Stimulated activated naive CD8-positive, alpha-beta T cell treated with anti-CD3 and anti-CD28 coated beads, Interleukin-15, Interleukin-2, amounts not matched to agents 100 U/mL and 50 U/mL, for 24 hours (primary cell): ENCODE measurements at regions not wholly inside any gene's neighbourhood (a gene's known extent, or its start where the extent isn't known, plus 50 kb on each side); places are given as distances from the start of the nearest gene placed in this dataset.

ENCODE experiments used
- ATAC-seq: fragments of 150-1000 bp; cut with Tn5 transposase; one replicate; pipeline ENCODE4 v1.10.0; 2021
- DNase-seq: peaks from one replicate; pipeline ENCODE4 v3.0.0; 2021

DNA sequence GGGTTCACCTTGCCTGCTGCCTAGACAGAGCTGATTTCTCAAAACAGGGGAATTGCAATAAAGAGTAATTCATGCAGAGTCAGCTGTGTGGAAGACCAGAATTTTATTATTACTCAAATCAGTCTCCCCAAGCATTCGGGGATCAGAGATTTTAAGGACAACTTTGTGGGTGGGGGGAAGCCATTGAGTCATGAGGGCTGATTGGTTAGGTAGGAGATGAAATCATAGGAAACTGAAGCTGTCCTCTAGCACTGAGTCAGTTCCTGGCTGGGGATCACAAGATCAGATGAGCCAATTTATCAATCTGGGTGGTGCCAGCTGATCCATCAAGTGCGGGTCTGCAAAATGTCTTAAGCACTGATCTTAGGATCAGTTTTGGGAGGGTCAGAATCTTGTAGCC lies 159.1 kb upstream of the MAP1B start:
- ATAC-seq (no peak), DNase-seq (no peak)

DNA sequence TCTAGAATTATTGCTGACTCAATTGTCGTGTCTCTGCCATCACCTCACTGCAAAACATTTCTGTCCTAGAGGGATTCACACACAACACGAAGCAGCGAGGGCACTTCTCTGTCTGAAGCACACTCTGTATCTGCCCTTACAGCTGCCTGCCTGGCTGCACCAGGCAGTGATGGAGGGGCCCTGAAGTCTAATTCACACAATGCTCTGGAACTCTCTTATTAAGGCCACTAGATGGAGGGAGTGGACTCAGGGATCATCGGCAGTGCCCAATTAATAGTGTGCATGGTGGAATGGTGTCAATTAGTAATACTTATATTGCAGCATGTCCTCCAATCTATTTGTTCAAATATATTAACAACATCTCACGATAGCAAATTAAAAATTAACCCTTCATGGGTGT lies 157.5 kb upstream of the MAP1B start:
- ATAC-seq = no peak
- no peak for DNase-seq

DNA sequence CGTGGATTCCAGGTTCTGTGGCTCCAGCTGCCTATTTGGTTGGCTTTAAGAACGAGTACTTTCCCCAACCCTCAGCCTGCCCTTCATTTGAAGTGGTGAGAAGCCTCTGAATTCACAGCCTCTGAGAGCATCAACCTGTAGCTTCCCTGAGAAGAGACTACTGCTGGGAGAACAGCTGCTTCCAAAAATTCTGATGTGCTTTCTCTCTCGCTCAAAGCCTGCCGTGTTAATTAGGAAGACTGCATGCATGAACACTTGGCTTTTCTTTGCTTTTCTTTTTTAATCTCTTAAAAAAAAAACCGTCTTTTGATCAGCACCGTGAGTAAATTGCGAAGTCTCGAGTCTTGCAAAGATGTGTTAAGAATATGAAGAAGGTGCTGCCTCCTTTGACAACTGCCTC lies 153.4 kb upstream of the MAP1B start:
- no peak for DNase-seq
- no peak for ATAC-seq

DNA sequence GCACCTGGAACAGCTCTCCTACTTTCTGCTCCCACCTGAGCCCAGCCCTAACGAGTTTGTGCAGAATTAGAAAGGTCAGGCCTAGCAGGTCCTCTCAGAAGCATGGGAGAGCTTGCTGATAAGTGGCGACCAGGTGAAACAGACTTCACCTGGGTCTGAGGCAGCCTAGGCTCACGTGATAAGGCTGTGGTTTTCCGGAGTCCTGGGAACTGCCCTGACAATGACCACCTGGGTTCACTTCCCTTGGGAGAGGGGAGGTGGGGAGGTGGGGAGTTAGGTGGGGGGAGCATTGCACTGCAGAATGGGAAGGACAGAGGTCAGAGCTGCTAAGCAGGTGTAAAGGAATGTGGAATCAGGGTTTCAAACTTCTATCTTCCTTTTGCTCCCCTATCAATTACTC lies 152.9 kb upstream of the MAP1B start:
- ATAC-seq (no peak), DNase-seq (no peak)

DNA sequence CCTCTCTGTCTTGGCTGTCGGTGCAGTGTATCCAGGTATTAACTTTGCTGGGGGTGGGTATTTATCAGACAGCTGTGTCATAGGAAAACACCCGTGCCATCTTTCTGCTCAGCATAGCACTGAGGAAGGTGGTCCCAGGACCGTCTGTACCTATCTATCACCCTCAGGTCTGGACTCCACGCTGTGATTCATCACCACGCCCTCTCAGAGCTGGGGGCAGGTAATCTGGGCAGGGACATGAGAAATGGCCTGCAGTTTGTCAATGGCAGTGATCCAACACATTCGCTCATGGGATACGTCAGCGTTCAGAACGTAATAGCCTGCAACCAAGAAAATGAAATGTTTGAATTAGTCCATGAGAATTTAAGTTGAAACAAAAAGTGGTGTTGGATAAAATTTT lies 151.6 kb upstream of the MAP1B start:
- DNase-seq (no peak), ATAC-seq (no peak)

DNA sequence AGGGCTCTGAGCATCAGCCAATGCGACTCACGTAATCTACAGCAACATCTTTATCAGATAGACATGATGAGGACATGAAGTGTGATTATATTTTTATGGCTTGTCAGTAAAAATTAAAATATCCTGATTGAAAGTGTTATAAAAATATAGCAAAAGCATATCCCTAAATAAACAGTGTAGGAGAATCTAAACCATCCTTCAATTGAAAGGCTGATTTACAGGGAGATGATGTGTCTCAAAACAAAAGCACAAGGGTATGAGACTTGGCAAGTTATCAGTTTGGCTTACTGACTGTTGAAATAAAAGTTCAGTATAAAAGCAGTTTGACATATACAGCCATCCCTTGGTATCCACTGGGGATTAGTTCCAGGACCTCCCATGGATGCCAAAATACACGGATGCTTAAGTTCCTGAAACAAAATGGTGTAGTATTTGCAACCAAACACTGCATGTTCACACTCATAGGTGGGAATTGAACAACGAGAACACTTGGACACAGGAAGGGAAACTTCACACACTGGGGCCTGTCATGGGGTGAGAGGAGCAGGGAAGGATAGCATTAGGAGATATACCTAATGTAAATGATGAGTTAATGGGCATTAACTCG lies 149.9 kb upstream of the MAP1B start:
- DNase-seq (no peak), ATAC-seq (no peak)

DNA sequence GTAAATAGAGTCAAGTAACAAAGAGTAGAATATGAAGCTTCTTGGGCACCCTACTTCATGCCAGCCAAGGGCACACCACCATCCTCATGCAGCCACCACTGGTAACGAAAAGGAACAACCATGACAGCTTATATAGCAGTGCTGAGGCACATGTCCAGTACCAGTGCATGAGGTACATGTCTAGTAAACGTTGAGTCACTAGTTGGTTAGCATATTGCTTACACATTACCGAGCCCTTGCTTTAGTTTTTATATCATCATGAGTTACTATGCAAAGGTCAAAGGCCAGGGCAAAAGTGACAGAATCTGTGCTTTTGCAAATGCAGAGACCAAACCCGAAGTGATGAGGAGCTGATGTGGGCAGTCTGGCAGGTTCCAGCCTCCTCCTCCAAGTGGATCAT lies 147.1 kb upstream of the MAP1B start:
- DNase-seq (no peak), ATAC-seq (no peak)

DNA sequence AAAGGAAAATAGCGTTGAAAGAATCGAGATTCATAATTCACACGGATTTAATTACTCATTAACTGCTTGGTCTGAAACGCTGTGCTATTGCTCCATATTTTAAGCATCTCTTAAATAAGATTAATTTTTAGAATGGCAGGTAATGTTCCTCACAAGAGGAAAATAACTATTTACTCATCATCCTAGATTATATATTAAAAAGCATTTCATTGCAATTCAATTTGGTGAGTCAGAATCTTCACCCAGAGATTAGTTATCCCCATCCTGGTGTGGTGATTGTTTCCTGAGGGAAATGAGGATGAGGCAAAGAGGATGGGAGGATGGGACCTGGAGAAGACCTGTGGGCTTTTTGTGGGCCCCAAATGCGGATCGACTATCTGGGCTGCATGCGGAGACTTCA lies 145.5 kb upstream of the MAP1B start:
- DNase-seq (no peak), ATAC-seq (no peak)

DNA sequence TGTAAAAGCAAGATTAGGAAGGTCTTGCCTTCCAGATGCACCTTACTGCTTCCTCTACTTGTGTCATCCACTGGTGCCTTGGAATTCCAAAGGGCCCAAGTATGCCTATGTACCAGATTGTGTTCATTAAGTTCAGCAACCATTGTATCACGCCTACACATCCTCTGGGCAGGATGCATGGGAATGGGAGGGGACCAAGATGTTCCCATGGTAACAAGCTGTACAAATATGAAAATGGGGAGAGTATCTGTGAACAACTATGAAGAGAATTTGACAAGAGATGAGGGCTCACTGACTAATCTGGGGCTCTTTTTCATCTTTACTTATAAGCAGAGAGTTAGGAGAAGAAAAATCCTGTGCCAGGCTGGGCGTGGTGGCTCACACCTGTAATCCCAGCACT lies 137.8 kb upstream of the MAP1B start:
- ATAC-seq (no peak), DNase-seq (no peak)

DNA sequence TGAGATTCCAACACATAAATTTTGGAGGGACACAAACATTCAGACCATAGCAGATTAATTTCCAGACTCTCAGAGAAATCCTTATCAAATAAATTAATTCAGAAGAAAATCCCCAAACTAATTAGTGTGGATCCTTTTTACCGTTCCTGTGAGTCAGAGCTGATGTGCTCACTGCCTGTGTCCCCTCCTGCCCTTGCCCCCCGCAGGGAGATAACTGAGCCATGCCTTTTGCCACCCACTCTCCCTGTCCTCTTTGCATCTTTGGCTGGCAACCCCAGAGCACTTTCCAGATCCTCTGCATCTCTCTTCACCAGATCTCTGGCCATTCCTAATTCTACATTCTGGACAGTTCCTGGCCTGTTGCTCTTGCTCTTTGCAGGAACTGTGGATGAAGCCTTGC lies 135.4 kb upstream of the MAP1B start:
- ATAC-seq = no peak
- no peak for DNase-seq

DNA sequence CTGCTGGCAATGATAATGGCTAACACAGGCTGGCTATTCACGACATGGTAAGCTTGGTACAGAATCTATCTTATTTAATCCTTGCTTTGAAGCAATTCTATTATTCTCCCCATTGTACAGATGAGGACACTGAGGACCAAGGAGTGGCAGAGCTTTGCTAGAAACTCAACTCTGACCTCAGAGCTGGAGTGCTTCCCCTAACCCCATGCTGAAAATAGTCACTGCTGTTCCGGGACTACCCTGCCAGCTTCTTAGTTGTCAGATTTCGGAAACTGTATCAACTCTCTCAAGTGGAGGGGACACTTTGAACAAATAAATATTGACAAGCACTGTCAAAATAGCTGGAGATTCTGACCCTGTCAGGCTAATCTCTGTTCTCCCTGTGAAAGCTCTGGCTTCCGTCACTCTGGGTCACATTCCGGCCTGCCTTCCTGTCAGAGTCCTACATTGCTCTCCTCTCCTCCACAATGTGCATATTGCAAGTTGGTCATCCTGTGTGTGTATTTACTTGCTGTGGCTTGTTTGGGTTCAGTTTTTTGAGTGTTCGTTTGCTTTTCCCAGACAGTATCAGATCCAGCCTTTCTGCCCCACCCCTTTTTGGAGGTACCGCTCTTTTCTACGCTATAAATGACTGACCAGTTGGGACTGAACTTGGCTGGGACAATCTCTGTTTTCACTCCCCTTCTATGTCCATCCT lies 134.3 kb upstream of the MAP1B start:
- DNase-seq = no peak

DNA sequence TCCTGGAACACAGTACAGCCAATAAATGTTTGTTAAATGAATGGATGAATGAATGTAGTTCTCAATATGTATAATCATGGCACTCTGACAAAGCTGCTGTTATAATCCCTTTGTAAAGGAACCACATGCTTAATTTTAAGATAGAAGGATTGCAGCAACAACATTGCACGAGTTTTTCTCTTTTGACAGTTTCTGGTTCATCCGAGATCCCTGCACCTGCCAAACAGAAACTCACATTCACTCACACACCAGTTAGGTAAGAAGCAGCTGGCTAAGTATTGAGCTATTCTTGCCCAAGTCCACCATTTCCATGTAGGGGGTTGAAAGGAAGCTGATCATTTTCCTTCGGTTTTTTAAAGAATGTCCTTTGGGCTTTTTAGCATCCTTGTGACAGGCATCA lies 133.7 kb upstream of the MAP1B start:
- no peak for DNase-seq
- ATAC-seq = no peak

More for the DNA sequence above, 134.3 kb upstream of the MAP1B start:
- no peak for ATAC-seq

DNA sequence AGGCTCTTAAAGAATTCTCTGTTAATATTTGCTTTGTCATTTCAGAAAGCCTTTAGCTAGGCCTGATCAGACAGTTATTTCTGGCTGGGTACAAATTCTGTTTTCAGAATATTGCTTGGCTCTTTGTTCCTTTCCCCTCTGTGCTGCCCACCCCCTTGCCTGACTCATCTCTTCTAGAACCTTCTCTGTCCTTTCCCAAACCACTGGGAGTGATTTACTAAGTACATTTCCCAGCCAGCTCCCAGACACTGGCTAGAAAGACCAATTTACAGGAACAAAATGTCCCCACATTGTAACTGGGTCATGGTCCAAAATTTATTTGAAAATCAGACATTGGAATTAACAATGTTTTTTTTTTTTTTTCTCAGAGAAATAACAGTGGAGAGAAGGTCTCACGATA lies 133.1 kb upstream of the MAP1B start:
- ATAC-seq = no peak
- DNase-seq = no peak

DNA sequence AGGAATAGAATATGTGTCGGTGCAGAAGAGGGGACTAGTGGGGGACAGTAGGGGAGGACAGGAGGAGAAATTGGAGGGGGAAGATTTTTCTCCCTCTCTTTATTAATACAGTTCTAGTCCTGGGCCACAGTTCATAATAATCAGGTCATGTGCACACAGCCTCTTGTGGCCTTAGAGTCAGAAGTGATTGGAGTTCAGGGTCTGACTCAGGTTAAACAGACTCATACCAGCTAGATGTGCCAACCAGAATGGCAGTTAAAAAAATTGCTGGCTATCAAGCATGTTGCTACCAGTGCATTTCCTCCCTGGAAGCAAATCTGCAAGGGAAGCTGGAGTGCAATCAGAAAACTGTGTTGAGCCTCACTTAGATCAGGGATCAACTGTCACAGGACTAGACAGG lies 132.7 kb upstream of the MAP1B start:
- DNase-seq (no peak), ATAC-seq (no peak)

DNA sequence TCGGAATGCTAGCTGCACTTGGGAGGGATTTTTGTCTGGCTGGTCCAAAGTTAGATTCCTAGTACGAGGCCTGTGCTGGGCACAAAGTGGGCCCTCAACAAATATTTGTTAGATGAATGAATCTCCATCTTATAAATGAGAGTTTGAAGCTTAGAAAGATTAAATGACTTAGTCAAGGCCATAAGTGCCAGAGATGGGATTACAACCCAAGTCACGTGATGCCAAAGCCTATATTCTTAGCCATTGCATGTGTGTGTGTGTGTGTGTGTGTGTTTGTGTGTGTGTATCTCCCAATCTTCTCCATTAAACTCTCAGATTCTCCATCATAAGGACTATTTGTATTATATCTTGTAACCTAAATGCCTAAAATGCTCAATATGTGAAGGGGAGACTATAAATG lies 130.8 kb upstream of the MAP1B start:
- ATAC-seq = no peak
- no peak for DNase-seq

DNA sequence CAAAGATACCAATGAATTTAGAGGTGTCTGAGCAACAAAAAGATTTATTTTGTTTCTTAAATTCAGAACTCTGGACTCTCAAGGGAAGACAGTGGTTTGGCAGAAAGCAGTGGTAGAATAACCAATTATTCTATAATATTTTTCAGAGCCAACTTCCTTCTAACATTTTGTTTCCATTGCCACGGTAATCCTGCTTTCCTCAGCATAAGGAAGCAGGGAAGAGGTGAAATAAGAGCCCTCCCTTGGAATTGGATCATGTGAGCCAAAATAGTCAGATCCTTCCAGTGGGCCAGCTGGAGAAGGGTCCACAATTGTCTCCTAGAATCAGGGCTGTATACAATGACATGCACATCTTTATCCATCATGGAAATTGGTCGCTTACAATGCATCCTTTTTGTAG lies 130.0 kb upstream of the MAP1B start:
- ATAC-seq = no peak
- no peak for DNase-seq

DNA sequence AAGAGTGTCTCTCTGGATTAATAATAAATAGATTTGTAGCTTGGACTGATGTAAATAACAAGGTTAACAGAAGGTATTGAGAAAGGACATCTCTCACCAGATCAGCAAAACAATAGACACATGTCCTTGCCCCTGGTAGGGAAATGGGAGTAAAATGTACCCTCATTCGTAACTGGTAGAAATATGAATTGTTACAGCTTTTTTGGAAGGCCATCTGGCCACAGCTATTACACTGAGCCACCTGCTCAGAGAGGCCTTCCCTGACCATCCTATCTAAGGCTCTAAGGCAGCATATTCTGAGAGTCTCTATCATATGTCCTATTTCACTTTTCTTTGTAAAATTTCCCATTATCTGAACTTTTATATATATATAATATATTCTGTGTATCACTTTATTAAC lies 129.1 kb upstream of the MAP1B start:
- DNase-seq (no peak), ATAC-seq (no peak)

DNA sequence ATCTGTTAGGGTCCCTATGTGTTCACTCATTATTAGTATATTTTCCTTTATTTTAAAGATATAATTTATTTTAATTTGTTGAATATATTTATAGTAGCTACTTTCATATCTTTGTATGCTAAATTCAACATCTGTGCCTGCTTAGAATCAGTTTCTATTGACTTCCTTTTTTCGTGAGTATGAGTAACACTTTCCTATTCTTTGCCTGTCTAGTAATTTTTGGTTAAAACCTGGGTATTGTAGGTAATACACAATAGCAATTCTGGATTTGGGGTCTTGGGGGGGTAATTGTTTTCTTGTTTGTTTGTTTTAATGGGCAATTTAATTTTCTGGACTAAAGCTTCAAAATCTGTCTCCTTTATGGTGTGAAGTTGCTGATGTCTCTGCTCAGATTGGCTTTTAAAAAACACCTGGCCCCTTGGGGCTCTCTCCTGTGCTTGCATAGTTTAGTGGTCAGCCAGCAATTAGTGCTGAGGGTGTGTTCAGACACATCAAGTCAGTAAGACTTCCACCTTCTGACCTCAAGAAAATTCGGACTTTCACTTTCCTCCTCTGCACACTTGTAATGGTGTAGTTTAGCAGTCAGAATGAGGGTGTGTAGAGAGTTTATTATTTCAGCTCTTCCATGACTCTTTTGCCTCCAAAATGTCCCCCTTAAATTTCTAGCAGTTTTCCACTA lies 124.4 kb upstream of the MAP1B start:
- DNase-seq (no peak), ATAC-seq (no peak)

DNA sequence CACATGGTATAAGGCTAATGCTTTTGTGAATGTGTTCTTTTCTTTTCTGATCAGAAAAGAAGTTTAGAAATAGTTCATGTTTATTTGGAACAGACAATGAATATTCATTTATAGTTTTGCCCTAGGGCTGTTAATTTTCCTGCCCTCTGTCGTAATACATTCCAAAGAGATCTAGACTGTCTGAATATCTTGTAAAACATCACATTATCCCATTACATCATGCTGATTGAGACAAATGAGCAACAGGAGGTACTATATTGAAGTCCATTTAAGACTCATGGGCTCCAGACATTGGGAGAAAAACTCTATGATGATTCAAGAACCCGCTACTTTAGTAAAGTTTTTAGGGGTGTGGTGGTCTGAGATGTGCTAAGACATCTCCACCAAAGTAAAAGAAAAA lies 121.2 kb upstream of the MAP1B start:
- no peak for DNase-seq

DNA sequence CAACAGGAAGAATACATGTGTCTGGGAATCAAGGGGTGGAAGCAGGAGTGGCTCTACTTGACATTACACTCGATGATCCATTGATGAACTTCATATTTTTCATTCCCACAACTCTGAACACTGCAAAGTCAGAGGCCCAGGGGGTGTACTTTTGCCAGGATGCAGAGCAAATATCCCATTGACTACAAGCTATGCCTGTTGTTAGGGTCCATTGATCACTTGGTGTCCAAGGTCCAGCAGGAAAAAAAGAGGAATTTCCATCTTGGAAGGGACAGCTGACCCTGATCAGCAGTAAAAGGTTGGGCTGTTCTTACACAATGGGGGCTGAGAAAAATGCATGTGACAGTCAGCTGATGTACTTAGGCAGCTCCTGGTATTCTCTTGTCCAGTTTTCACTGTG lies 118.5 kb upstream of the MAP1B start:
- ATAC-seq = no peak
- no peak for DNase-seq

More for the DNA sequence above, 121.2 kb upstream of the MAP1B start:
- ATAC-seq = no peak

DNA sequence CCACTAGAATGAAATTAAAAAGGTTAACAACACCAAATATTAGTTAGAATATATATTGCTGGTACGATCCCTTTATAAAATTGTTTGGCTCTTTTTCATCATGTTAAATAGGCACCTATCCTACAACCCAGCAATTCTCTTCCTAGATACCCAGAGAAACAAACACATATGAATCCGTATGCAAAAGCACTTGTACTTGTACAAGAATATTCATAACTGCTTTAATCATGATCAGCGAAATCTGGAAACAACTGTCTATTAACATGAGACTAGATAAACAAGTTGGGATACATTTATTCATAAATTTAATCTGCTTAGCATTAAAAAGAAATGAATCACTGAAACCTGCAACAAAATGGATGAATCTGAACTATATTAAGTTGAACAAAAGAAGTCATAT lies 113.7 kb upstream of the MAP1B start:
- no peak for DNase-seq
- no peak for ATAC-seq

DNA sequence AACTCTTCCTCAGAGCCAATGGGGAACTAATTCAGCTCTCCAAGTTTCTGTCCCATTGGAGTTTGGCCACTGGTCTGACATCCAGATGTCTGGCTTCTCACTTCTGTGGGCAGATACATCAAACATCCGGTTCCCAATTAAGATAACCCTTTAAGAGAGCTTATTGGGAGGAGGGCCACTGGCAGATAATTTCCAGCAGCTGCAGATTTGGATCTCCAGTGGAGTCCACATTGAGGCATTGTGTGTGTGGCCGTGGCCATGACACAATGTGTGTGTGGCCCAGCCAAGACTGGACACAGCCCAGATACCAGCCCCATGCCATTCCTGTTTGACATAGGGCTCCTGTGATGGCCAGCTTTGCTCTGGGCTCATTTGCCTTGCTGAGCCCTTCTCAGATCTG lies 110.5 kb upstream of the MAP1B start:
- ATAC-seq = no peak
- DNase-seq = no peak

DNA sequence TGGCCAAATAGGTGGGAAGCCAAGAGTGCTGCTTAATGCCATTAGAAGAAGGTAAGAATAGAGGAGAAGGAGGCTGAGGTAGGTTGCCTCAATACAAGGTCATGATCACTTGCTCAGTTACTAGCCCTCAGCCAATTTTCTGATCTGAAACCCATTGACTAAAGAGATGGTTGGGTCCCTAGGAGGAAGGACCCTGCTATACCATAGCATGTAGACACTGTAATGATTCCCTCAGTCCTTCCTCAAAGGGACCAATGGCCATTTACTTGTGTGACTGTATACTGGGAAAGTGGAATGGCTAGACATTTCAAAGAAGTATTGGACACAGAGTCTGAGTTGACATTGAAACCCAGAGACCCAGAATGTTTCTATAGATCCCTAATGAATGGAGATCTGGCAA lies 108.5 kb upstream of the MAP1B start:
- ATAC-seq (no peak), DNase-seq (no peak)

DNA sequence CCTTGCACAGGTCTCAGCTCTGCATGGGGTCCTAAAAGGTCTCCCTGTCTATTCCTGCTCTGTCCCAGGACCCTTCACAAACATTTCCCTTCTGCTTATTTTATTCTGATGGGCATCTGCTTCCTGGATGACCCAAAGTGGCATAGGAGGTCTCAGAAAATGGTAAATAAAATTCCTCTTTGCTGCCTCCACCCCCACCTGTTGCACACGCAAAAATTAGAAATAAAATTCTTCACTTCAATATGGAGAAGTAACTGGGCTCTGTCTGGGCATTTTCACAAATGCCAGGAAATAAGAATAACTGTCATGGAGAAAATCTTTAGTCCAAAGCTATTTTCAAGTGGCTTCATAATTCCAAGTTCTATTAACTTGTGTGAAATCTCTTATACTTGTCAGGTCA lies 106.6 kb upstream of the MAP1B start:
- ATAC-seq (no peak), DNase-seq (no peak)
